ENCODE measurements at regions not wholly inside any gene's neighbourhood (a gene's known extent, or its start where the extent isn't known, plus 50 kb on each side); places are given as distances from the start of the nearest gene placed in this dataset.
"Not testable (repeated sequence)": the region's sequence is repeated elsewhere in the genome, so short reads cannot be mapped to it uniquely, and the experiment has no call there.

DNA sequence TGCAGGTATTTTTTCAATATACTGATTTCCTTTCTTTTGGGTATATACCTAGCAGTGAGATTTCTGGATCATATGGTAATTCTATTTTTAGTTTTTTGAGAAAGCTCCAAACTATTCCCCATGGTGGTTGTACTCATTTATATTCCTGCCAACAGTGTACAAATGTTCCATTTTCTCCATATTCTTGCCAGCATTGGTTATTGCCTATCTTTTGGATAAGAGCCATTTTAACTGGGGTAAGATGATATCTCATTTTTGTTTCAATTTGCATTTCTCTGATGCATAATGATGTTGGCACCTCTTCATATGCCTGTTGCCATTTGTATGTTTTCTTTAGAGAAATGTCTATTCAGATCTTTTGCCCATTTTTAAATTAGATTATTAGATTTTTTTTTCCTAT is 85.6 kb upstream of the FST start:
- no peaks in the 10 kb centered on the region for H3K4me1 ChIP-seq (replicated peaks in 1 of 2)
- in situ Hi-C loops (cut with MboI; ENCODE audit: low pct_unique_long_range_greater_than_20kb in 2 of 9, low sequenced_read_pairs in 9 of 9, unreplicated experiment in 9 of 9) = no loop called here
- no peak overlapping the region for H3K27ac ChIP-seq
- no peak overlapping the region for H3K4me3 ChIP-seq
- no peak for ATAC-seq (replicated peaks in 6 of 8)

- H3K4me3 ChIP-seq = no peak overlapping the region
- no peaks in the 10 kb centered on the region for H3K4me1 ChIP-seq (replicated peaks in 1 of 2)
- in situ Hi-C loops (cut with MboI; ENCODE audit: low pct_unique_long_range_greater_than_20kb in 2 of 9, low sequenced_read_pairs in 9 of 9, unreplicated experiment in 9 of 9) = no loop called here
- H3K27ac ChIP-seq = no peak overlapping the region
- WGBS, 10 experiments = 27 to 100% (median 84%) methylated on average over 1 to 3 of the region's 5 CpGs; no CpG with 5 or more reads in 4 of the 10 experiments
- peak in 2 of 8 experiments; percentile 56 to 57 for ATAC-seq (replicated peaks in 6 of 8)
Measured at GRCh38 chr5:53397141-53397757, 83.2 kb upstream of the FST start.

- ATAC-seq (replicated peaks in 6 of 8) = peak in 4 of 8 experiments; percentile 21 to 93 (median 73)
- 0 to 100% (median 17%) methylated on average over 1 to 2 of the region's 2 CpGs; no CpG with 5 or more reads in 5 of the 10 experiments for WGBS, 10 experiments
- in situ Hi-C loops (cut with MboI; ENCODE audit: low pct_unique_long_range_greater_than_20kb in 2 of 9, low sequenced_read_pairs in 9 of 9, unreplicated experiment in 9 of 9) = no loop called here
- no peak overlapping the region for H3K4me3 ChIP-seq
- H3K4me1 ChIP-seq (replicated peaks in 1 of 2) = no peaks in the 10 kb centered on the region
- no peak overlapping the region for H3K27ac ChIP-seq
Measured at GRCh38 chr5:53397845-53398244, 82.6 kb upstream of the FST start.

GRCh38 chr5:53399926-53400697 is 80.3 kb upstream of the FST start:
- in situ Hi-C loops (cut with MboI; ENCODE audit: low pct_unique_long_range_greater_than_20kb in 2 of 9, low sequenced_read_pairs in 9 of 9, unreplicated experiment in 9 of 9) = no loop called here
- ATAC-seq (replicated peaks in 6 of 8) = no peak
- Histone ChIP-seq H3K4me3 (no peak overlapping the region), H3K4me1 (replicated peaks in 1 of 2) (no peaks in the 10 kb centered on the region), H3K27ac (no peak overlapping the region)
- 0 to 100% (median 80%) methylated on average over 1 to 2 of the region's 2 CpGs; no CpG with 5 or more reads in 5 of the 10 experiments for WGBS, 10 experiments

DNA sequence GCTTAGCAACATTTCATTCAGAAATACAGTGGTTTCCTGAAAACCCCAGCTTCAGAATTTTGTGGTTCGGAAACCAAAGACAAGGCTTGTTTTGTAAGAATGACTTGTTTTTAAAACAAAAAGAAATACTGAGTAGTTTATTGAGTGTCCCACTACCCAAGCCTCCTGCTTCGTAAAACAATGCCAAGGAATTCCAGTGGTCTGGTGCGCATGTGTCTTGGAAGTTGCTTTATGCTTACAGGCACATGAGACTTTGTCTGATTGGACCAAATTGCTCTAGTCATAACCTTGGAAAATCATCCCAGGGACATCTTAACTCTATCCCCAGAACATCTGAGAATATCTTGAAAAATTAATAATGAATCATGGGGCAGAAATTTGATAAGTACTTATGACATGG is 77.1 kb upstream of the FST start:
- WGBS, 10 experiments = 80 to 100% (median 90%) methylated on average over 1 to 3 of the region's 3 CpGs
- Histone ChIP-seq H3K27ac (no peak overlapping the region), H3K4me1 (replicated peaks in 1 of 2) (no peaks in the 10 kb centered on the region), H3K4me3 (no peak overlapping the region)
- in situ Hi-C loops (cut with MboI; ENCODE audit: low pct_unique_long_range_greater_than_20kb in 2 of 9, low sequenced_read_pairs in 9 of 9, unreplicated experiment in 9 of 9) = no loop called here
- ATAC-seq (replicated peaks in 6 of 8) = no peak

- no peak for ATAC-seq (replicated peaks in 6 of 8)
- WGBS, 10 experiments = 0 to 93% (median 50%) methylated on average over 1 to 2 of the region's 2 CpGs; no CpG with 5 or more reads in 1 of the 10 experiments
- in situ Hi-C loops (cut with MboI; ENCODE audit: low pct_unique_long_range_greater_than_20kb in 2 of 9, low sequenced_read_pairs in 9 of 9, unreplicated experiment in 9 of 9) = no loop called here
- Histone ChIP-seq H3K4me1 (replicated peaks in 1 of 2) (no peaks in the 10 kb centered on the region), H3K4me3 (no peak overlapping the region), H3K27ac (no peak overlapping the region)
Measured at GRCh38 chr5:53403758-53404157, 76.7 kb upstream of the FST start.

DNA sequence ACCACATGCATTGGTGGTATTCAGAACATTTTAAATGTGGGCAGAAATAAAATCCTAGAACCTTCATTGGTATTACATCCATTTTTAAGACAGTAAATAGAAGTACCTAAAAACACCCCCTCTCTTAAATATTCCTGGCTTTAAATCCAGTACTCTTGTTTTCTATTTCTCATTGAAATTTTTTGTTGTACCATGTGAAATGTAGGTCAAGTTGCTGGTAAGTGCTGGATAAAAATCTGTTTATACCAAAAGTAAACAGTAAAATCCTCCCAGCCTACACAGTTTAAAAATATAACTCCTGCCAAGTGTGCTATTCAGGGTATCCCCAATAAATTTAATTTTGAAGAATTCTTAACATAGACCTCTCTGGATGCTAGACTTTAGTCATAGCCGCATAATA is 75.0 kb upstream of the FST start:
- Histone ChIP-seq H3K4me3 (no peak overlapping the region), H3K27ac (no peak overlapping the region), H3K4me1 (replicated peaks in 1 of 2) (no peaks in the 10 kb centered on the region)
- in situ Hi-C loops (cut with MboI; ENCODE audit: low pct_unique_long_range_greater_than_20kb in 2 of 9, low sequenced_read_pairs in 9 of 9, unreplicated experiment in 9 of 9) = no loop called here
- ATAC-seq (replicated peaks in 6 of 8) = no peak
- 42 to 100% (median 90%) methylated on average over 1 of the region's 1 CpG; no CpG with 5 or more reads in 1 of the 10 experiments for WGBS, 10 experiments

DNA sequence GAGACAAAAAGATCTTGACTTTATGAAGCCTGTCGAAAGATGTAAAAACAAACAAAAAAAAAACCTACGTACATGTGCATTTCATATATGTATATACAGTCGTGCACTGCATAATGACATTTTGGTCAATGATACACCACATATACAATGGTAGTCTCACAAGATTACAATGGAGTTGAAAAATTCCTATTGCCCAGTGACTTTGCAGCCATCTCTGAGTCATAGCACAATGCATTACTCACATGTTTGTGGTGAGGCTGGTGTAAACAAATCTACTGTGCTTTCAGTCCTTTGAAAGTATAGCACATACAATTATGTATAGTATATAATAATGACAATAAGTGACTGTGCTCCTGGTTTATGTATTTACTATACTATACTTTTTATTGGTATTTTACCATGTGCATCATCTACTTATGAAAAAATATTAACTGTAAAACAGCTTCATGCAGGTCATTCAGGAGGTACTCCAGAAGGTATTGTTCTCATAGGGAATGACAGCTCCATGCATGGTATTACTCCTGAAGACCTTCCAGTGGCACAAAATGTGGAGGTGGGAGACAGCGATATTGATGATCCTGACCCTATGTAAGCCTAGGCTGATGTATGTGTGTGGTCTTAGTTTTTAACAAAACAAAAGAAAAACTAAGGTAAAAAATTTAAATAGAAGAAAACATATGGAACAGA is 73.7 kb upstream of the FST start:
- in situ Hi-C loops (cut with MboI; ENCODE audit: low pct_unique_long_range_greater_than_20kb in 2 of 9, low sequenced_read_pairs in 9 of 9, unreplicated experiment in 9 of 9) = no loop called here
- ATAC-seq (replicated peaks in 6 of 8) = peak in 4 of 8 experiments; percentile 66 to 91 (median 80)

GRCh38 chr5:53407373-53407772 is 73.1 kb upstream of the FST start:
- Histone ChIP-seq H3K4me3 (no peak overlapping the region), H3K4me1 (replicated peaks in 1 of 2) (no peaks in the 10 kb centered on the region), H3K27ac (no peak overlapping the region)
- no peak for ATAC-seq (replicated peaks in 6 of 8)
- 38 to 100% (median 100%) methylated on average over 1 of the region's 1 CpG; no CpG with 5 or more reads in 5 of the 10 experiments for WGBS, 10 experiments
- in situ Hi-C loops (cut with MboI; ENCODE audit: low pct_unique_long_range_greater_than_20kb in 2 of 9, low sequenced_read_pairs in 9 of 9, unreplicated experiment in 9 of 9) = no loop called here

More for the DNA sequence above, 73.7 kb upstream of the FST start:
- Histone ChIP-seq H3K27ac (no peak overlapping the region), H3K4me3 (no peak overlapping the region), H3K4me1 (replicated peaks in 1 of 2) (no peaks in the 10 kb centered on the region)
- WGBS, 10 experiments = 27 to 100% (median 94%) methylated on average over 1 to 4 of the region's 4 CpGs

DNA sequence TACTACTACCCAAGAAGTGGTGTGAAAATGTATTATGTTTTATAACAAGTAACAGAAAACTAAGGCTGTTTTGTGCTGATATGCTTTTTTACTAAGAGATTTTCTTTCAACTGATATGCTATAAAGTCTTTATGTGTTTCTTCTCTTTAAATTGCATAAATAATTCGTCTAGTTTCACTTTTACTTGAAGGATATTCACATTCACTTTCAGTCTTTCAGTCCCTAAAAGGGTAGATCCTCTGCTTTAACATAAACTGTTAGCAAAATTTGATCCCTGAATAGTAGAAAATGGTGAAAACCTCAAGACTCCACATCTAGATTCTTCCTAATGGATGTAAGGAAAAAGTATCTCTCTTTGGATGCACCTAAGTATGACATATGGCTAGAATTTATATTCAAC is 69.0 kb upstream of the FST start:
- WGBS, 10 experiments = 7 to 78% (median 28%) methylated on average over 1 of the region's 1 CpG
- Histone ChIP-seq H3K4me3 (no peak overlapping the region), H3K4me1 (replicated peaks in 1 of 2) (no peaks in the 10 kb centered on the region), H3K27ac (no peak overlapping the region)
- in situ Hi-C loops (cut with MboI; ENCODE audit: low pct_unique_long_range_greater_than_20kb in 2 of 9, low sequenced_read_pairs in 9 of 9, unreplicated experiment in 9 of 9) = no loop called here
- peak in 1 of 8 experiments; percentile 17 for ATAC-seq (replicated peaks in 6 of 8)

DNA sequence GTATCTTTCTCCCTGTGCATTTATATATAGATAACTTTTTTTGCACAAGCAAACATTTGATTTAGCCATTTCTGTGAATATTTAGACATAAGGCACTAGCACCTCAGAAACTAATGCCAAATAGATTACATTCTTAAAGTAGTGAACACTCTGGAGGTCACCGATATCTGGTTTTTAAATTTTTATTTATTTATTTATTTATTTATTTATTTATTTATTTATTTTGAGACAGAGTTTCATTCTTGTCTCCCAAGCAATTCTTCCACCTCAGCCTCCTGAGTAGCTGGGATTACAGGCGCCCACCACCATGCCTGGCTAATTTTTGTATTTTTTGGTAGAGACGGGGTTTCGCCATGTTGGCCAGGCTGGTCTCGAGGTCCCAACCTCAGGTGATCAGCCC is 67.9 kb upstream of the FST start:
- H3K4me1 ChIP-seq (replicated peaks in 1 of 2); ATAC-seq (replicated peaks in 6 of 8); H3K4me3 ChIP-seq; H3K27ac ChIP-seq; in situ Hi-C loops (cut with MboI; ENCODE audit: low pct_unique_long_range_greater_than_20kb in 2 of 9, low sequenced_read_pairs in 9 of 9, unreplicated experiment in 9 of 9): not testable (repeated sequence)
- 63 to 100% (median 100%) methylated on average over 1 to 5 of the region's 5 CpGs; no CpG with 5 or more reads in 1 of the 10 experiments for WGBS, 10 experiments

DNA sequence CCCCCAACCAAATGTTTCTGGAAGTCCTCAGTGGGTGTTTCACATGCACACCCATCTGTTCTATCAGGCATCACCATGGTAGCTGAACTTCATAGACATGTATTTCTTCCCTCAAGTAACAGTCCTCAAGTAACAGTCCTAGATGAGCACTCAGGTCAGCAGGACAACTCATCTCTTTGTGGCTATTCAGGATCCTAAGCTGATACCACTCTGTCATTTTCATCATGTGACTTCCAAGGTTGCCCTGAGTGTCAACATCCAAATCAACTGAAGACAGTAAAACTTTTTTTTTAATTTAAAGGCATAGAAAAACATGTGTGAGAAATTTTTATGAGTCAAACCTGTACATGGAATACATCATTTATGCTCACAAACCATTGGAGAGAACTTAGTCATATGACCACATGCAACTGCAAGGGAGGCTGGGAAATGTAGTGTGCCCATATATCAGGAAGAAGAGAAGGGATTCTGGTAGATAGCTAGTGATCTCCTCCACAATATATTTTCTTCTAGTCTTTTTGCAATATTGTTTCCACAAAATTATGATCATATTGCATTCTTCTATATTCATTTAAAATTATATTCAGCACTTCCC is 64.2 kb upstream of the FST start:
- ATAC-seq (replicated peaks in 6 of 8) = peak in 1 of 8 experiments; percentile 21
- H3K4me1 ChIP-seq (replicated peaks in 1 of 2) = peaks cover 0 to 7% of the 10 kb centered on the region in 2 donors
- no peak overlapping the region for H3K27ac ChIP-seq
- no peak overlapping the region for H3K4me3 ChIP-seq
- in situ Hi-C loops (cut with MboI; ENCODE audit: low pct_unique_long_range_greater_than_20kb in 2 of 9, low sequenced_read_pairs in 9 of 9, unreplicated experiment in 9 of 9) = no loop called here

- WGBS, 10 experiments = 3 to 78% (median 20%) methylated on average over 3 to 4 of the region's 4 CpGs
- in situ Hi-C loops (cut with MboI; ENCODE audit: low pct_unique_long_range_greater_than_20kb in 2 of 9, low sequenced_read_pairs in 9 of 9, unreplicated experiment in 9 of 9) = no loop called here
- no peak overlapping the region for H3K27ac ChIP-seq
- H3K4me1 ChIP-seq (replicated peaks in 1 of 2) = peaks cover 0 to 7% of the 10 kb centered on the region in 2 donors
- no peak overlapping the region for H3K4me3 ChIP-seq
- ATAC-seq (replicated peaks in 6 of 8) = peak in 5 of 8 experiments; percentile 32 to 84 (median 48)
Measured at GRCh38 chr5:53418409-53418808, 62.0 kb upstream of the FST start.

All from motor neuron (in vitro differentiated cells).